HG03064 (cell line): ENCODE measurements at regions not wholly inside any gene's neighbourhood (a gene's known extent, or its start where the extent isn't known, plus 50 kb on each side); places are given as distances from the start of the nearest gene placed in this dataset.

Experiments used
- ATAC-seq: cut with Tn5 transposase; IDR thresholded peaks from one replicate; pipeline ENCODE4 v1.9.1; 2021; ENCODE audit warnings: low read depth; ENCODE audit not compliant: unreplicated experiment

GRCh38 chr18:78675231-78675630, 304.4 kb upstream of the SALL3 start:
- ATAC-seq, result no peak

GRCh38 chr18:78676622-78677482, 302.8 kb upstream of the SALL3 start:
- no peak for ATAC-seq

- no peak for ATAC-seq
These were observed 301.9 kb upstream of the SALL3 start for GRCh38 chr18:78677483-78678317.

GRCh38 chr18:78678318-78678695, 301.3 kb upstream of the SALL3 start:
- ATAC-seq, result no peak

- no peak for ATAC-seq
These were observed 300.6 kb upstream of the SALL3 start for GRCh38 chr18:78679031-78679430.

GRCh38 chr18:78679613-78680260, 299.9 kb upstream of the SALL3 start:
- ATAC-seq, result no peak

GRCh38 chr18:78681396-78681795, 298.2 kb upstream of the SALL3 start:
- no peak for ATAC-seq

GRCh38 chr18:78681934-78682333, 297.7 kb upstream of the SALL3 start:
- ATAC-seq, result no peak

GRCh38 chr18:78682716-78683115, 296.9 kb upstream of the SALL3 start:
- no peak for ATAC-seq

GRCh38 chr18:78683191-78684010, 296.2 kb upstream of the SALL3 start:
- ATAC-seq, result no peak

- no peak for ATAC-seq
These were observed 294.2 kb upstream of the SALL3 start for GRCh38 chr18:78685250-78685979.

GRCh38 chr18:78685980-78686530, 293.6 kb upstream of the SALL3 start:
- ATAC-seq, result no peak

GRCh38 chr18:78686976-78687685, 292.5 kb upstream of the SALL3 start:
- no peak for ATAC-seq

- no peak for ATAC-seq
These were observed 291.9 kb upstream of the SALL3 start for GRCh38 chr18:78687736-78688135.

GRCh38 chr18:78688249-78688648, 291.4 kb upstream of the SALL3 start:
- no peak for ATAC-seq

- ATAC-seq, result no peak
These were observed 290.7 kb upstream of the SALL3 start for GRCh38 chr18:78688916-78689315.

GRCh38 chr18:78689606-78690005, 290.0 kb upstream of the SALL3 start:
- ATAC-seq, result no peak

- ATAC-seq, result no peak
These were observed 287.5 kb upstream of the SALL3 start for GRCh38 chr18:78692105-78692504.

GRCh38 chr18:78693429-78693828, 286.2 kb upstream of the SALL3 start:
- ATAC-seq, result no peak
